NCI-H1417 treated with DMSO at 0.1 percent for 48 hours (cell line): ENCODE measurements at regions not wholly inside any gene's neighbourhood (a gene's known extent, or its start where the extent isn't known, plus 50 kb on each side); places are given as distances from the start of the nearest gene placed in this dataset.

Source experiments
- DNase-seq: peaks from one replicate; lab custom pipeline; 2025; lab: John Stamatoyannopoulos, UW

- DNase-seq: no peak
Observed at GRCh38 chr12:111076611-111077451, 156.5 kb upstream of the MYL2 start.

DNA sequence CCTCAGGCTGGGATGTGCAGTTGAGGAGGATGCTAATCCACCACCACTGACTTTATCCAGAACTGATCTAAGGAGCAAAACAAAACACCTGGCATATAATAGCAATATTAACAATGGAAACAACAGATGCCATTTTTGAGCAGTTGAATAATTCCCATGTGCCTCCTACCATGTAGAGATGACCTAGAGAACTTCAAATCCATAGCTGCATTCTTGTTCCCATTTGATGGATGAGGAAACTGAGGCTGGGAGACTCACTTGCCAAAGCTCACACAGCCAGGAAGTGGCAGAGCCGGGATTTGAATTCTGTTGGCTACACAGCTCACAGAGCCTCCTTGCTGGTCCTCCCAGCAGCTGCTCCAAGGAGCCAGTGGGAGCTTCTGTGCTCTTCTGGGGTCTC, 155.8 kb upstream of the MYL2 start:
- DNase-seq: no peak

GRCh38 chr12:111074965-111075364, 154.6 kb upstream of the MYL2 start:
- DNase-seq: no peak

GRCh38 chr12:111074559-111074958, 154.2 kb upstream of the MYL2 start:
- no peak for DNase-seq

- DNase-seq: no peak
Observed at GRCh38 chr12:111073370-111073769, 153.0 kb upstream of the MYL2 start.

DNA sequence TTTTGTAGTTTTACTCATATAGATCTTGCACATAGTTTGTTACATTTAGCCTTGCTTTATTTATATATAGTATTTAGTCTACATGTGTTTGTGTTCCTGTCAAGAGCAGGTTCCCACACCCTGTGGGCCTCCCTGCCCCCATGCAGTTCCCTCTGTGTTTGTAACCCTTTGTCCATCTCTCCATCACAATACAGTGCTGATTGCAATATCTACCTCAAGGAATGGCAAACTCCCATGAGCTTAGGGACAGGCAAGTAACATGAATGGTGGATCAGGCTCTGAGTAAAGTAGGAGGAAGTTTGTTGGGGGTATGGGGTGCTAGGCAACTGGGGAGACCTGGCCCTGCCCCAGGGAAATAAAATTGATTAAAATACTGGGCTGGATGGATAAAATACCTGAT, 151.9 kb upstream of the MYL2 start:
- no peak for DNase-seq

DNA sequence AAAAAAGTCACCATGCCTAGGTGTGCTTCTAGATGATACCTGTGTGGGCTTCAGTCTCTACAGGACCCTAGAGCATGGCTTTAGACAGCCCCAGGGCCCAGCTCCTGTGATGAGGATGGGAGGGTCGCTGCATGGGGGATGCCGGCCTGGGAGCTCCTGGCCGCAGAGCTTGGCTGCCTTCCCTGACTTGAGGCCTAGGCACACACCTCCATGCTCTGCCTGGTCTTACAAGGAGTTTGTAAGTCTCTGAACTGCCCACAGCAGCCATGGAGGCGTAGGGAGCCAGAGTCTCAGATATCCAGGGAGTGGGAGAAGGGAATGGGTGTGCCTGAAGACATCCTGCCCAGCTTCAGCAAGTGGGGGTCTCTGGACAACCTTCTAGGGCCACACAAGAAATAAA, 149.5 kb upstream of the MYL2 start:
- DNase-seq: no peak

- DNase-seq: no peak
Observed at GRCh38 chr12:111068290-111068689, 147.9 kb upstream of the MYL2 start.

DNA sequence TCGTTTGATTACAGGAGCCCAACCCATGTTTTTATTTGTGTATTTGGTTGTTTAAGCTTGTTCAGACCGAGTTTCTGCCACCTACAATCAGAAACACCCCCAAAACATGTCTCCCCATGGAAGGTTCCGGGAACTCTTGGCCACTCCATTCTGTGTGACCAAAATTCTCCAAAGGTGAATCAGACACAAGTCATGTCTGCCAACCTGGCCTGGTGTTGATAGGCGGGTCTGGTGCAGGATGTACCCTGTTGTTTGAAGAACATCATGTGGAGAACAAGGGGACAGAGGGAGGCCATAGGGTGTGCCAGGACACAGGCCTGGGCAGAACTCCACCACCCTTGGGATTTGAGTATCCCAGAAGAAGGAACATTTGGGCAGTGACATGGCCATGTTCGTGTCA, 147.1 kb upstream of the MYL2 start:
- no peak for DNase-seq

GRCh38 chr12:111066744-111067437, 146.5 kb upstream of the MYL2 start:
- DNase-seq: no peak

DNA sequence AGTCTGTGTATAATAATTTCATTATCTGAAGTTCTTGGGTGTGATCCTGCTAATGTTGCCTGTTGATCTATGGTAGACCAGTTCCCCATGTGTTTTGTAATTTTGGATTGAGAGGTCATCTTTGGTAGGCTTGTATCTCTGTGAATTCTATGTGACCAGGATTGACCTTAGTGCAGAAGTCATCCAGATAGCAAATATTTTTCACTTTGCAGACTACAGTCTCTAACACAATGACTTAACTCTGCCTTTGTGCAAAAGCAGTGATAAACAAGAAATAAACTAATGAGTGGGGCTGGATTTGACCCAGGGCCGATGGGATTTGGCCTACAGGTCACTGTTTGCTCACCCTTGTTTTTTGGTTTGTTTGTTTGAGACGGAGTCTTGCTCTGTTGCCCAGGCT, 144.6 kb upstream of the MYL2 start:
- DNase-seq: no peak

GRCh38 chr12:111064154-111064553, 143.8 kb upstream of the MYL2 start:
- DNase-seq: no peak

GRCh38 chr12:111063295-111064026, 143.1 kb upstream of the MYL2 start:
- DNase-seq: no peak

- DNase-seq: no peak
Observed at GRCh38 chr12:111057701-111058425, 137.5 kb upstream of the MYL2 start.

DNA sequence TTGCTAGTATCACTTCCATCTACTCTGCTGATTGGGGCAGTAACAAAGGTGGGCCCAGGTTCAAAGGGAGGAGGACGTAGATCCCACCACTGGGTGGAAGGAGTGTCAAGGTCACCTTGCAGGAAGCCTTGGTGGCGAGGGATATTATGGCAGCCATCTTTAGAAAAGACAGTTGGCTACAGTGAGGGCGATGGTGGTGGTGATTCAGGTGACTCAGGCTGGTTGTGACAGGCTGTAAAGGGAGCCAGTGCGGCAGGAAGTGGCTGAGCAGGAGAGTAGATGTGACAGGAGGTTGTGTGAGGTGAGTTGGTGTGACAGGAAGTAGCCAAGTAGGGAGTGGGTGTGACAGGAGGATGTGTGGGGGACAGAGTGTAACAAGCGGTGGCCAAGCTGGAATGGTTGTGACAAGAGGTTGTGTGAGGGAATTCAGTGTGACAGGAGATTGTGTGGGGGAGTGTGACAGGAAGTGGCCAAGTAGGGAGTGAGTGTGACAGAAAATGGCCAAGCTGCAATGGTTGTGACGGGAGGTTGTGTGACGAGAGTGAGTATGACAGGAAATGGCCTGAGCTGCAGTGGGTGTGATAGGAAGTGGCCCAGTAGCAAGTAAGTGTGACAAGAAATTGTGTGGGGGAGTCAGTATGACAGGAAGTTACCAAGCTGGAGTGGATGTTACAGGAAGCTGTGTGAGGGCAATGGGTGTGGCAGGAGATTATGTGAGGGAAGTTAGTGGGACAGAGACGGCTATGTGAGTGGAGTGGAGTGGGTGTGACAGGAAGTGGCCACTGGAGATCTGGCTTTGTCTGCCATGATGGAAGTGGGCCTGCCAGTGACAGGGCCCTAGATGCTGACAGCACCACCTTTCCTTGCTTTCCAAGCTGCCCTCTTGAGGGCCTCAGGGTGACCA, 136.5 kb upstream of the MYL2 start:
- no peak for DNase-seq

GRCh38 chr12:111055181-111055880, 135.0 kb upstream of the MYL2 start:
- no peak for DNase-seq

DNA sequence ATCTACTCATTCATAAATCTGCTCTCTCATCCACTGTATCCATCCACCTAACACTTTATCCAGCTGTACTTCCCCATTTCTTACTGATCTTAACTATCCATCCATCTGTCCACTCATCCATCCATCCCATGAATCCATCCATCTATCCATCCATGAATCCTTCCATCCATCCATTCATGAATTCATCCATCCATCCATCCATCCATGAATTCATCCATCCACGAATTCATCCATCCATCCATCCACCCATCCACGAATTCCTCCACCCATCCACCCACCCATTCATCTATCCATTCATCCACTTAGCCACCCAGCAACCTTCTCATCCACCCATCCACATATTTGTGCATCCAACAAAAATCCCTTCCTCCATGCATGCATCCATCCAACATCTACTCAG, 128.6 kb upstream of the MYL2 start:
- no peak for DNase-seq

- DNase-seq: no peak
Observed at GRCh38 chr12:111046896-111047295, 126.5 kb upstream of the MYL2 start.

- no peak for DNase-seq
Observed at GRCh38 chr12:111045941-111046340, 125.6 kb upstream of the MYL2 start.

- DNase-seq: no peak
Observed at GRCh38 chr12:111041091-111041490, 120.7 kb upstream of the MYL2 start.

GRCh38 chr12:111040690-111041089, 120.3 kb upstream of the MYL2 start:
- no peak for DNase-seq
